K562 (cell line): ENCODE measurements at regions not wholly inside any gene's neighbourhood (a gene's known extent, or its start where the extent isn't known, plus 50 kb on each side); places are given as distances from the start of the nearest gene placed in this dataset.

Experiments used
- CREBBP ChIP-seq: IDR thresholded peaks from one replicate; pipeline ENCODE4 v1.6.1; 2012; ENCODE audit warnings: low read depth, mild to moderate bottlenecking, control low read depth, inconsistent platforms, low read length
- EZH2 ChIP-seq: IDR thresholded peaks from 2 replicates; pipeline ENCODE4 v1.6.1; 2012; ENCODE audit warnings: low read depth, mild to moderate bottlenecking, inconsistent platforms, low read length, borderline replicate concordance
- HBP1 ChIP-seq: fragments of 450-650 bp; formaldehyde crosslinking; IDR thresholded peaks from 2 replicates; pipeline ENCODE4 v1.4.0; 2022; ENCODE audit warnings: missing genetic modification characterization
- HOMEZ ChIP-seq: fragments of 250-450 bp; sonication (Bioruptor Pico); IDR thresholded peaks from 2 replicates; pipeline ENCODE4 v1.4.0; 2020; ENCODE audit warnings: mild to moderate bottlenecking, moderate library complexity
- MTA2 ChIP-seq: fragments of 450-650 bp; IDR thresholded peaks from 2 replicates; pipeline ENCODE4 v1.6.1; 2016; ENCODE audit warnings: low read depth
- RBM39 ChIP-seq: fragments of 200-400 bp; formaldehyde crosslinking; optimal IDR thresholded peaks from 2 replicates; pipeline ENCODE3; 2018; ENCODE audit warnings: low read depth, low read length
- RHOXF2B ChIP-seq: fragments of 250-450 bp; sonication (Bioruptor Pico); conservative IDR thresholded peaks from 2 replicates; pipeline ENCODE4 v1.5.1; 2021
- ZBTB49 ChIP-seq: sonication (generic); formaldehyde crosslinking; IDR thresholded peaks from 2 replicates; pipeline ENCODE4 v1.8.0; 2022; ENCODE audit warnings: missing genetic modification reagents, mild to moderate bottlenecking, borderline replicate concordance
- ZNF282 ChIP-seq: sonication (generic); formaldehyde crosslinking; IDR thresholded peaks from 2 replicates; pipeline ENCODE4 v1.8.1; 2023; ENCODE audit warnings: missing genetic modification reagents
- ZNF41 ChIP-seq: fragments of 250-450 bp; sonication (Bioruptor Pico); conservative IDR thresholded peaks from 2 replicates; pipeline ENCODE4 v1.4.0; 2020; ENCODE audit warnings: mild to moderate bottlenecking

GRCh38 chr3:36210840-36211651 is 169.3 kb upstream of the STAC start (continued):
- no peak for TF ChIP-seq ZNF282 (CRISPR knock-in tag)
- no peak for TF ChIP-seq ZBTB49 (CRISPR knock-in tag)
- TF ChIP-seq HBP1 (CRISPR knock-in tag): no peak
- TF ChIP-seq CREBBP: no peak
- no peak for TF ChIP-seq RBM39
- no peak for TF ChIP-seq RHOXF2B (CRISPR knock-in tag)
- no peak for TF ChIP-seq EZH2
- no peak for TF ChIP-seq MTA2
- no peak for TF ChIP-seq HOMEZ (CRISPR knock-in tag)
- no peak for TF ChIP-seq ZNF41 (CRISPR knock-in tag)
- TF ChIP-seq, all 486 proteins: peak for 0
